Loucy (cell line): ENCODE measurements at regions not wholly inside any gene's neighbourhood (a gene's known extent, or its start where the extent isn't known, plus 50 kb on each side); places are given as distances from the start of the nearest gene placed in this dataset.

Experiments
- CTCF ChIP-seq: fragments of 200-600 bp; sonication (generic); conservative IDR thresholded peaks from 2 replicates; pipeline ENCODE4 v1.5.1; 2014; ENCODE audit warnings: mild to moderate bottlenecking, antibody characterized with exemption, low read length
- EZH2phosphoT487 ChIP-seq: fragments of 200-600 bp; IDR thresholded peaks from 2 replicates; pipeline ENCODE4 v1.6.1; 2018; ENCODE audit warnings: antibody characterized with exemption, mild to moderate bottlenecking, moderate library complexity, borderline replicate concordance

- TF ChIP-seq CTCF: no peak
- TF ChIP-seq EZH2phosphoT487: no peak
Measured at GRCh38 chr4:136590440-136590839, 941.9 kb downstream of the PCDH18 start.
